ENCODE measurements at regions not wholly inside any gene's neighbourhood (a gene's known extent, or its start where the extent isn't known, plus 50 kb on each side); places are given as distances from the start of the nearest gene placed in this dataset.

GRCh38 chr2:181224866-181225265 is 232.3 kb upstream of the ITGA4 start:
- TF ChIP-seq TSHZ2 (CRISPR knock-in tag; IDR thresholded peaks at IDR 0.05), result no peak
- TF ChIP-seq ZC3H10 (CRISPR knock-in tag; IDR thresholded peaks at IDR 0.05), result no peak
- no peak for TF ChIP-seq POU6F1 (CRISPR knock-in tag; IDR thresholded peaks at IDR 0.05; ENCODE audit: borderline replicate concordance, low read depth)
- TF ChIP-seq RARB (CRISPR knock-in tag; IDR thresholded peaks at IDR 0.05), result no peak
- no peak for TF ChIP-seq TCF4 (CRISPR knock-in tag; IDR thresholded peaks at IDR 0.05; ENCODE audit: borderline replicate concordance)
- no peak for TF ChIP-seq ISL1 (CRISPR knock-in tag; IDR thresholded peaks at IDR 0.05)
- no peak for TF ChIP-seq BACH2 (CRISPR knock-in tag; IDR thresholded peaks at IDR 0.05; ENCODE audit: borderline replicate concordance)
- TF ChIP-seq TOX (CRISPR knock-in tag; IDR thresholded peaks at IDR 0.05; ENCODE audit: borderline replicate concordance), result no peak
- no peak for TF ChIP-seq ZNF565 (CRISPR knock-in tag; conservative IDR thresholded peaks at IDR 0.05; ENCODE audit: low read depth)
- no peak for TF ChIP-seq ESRRG (CRISPR knock-in tag; IDR thresholded peaks at IDR 0.05)
- TF ChIP-seq PATZ1 (CRISPR knock-in tag; IDR thresholded peaks at IDR 0.05; ENCODE audit: borderline replicate concordance), result no peak
- TF ChIP-seq ZNF70 (CRISPR knock-in tag; IDR thresholded peaks at IDR 0.05), result no peak
- no peak for ATAC-seq

GRCh38 chr2:181228661-181229060 is 228.5 kb upstream of the ITGA4 start:
- ATAC-seq, result no peak
- TF ChIP-seq CSDC2 (CRISPR knock-in tag; IDR thresholded peaks at IDR 0.05) (no peak), ZC3H10 (CRISPR knock-in tag; IDR thresholded peaks at IDR 0.05) (no peak)

- ATAC-seq, result no peak
- TF ChIP-seq RARB (CRISPR knock-in tag; IDR thresholded peaks at IDR 0.05) (no peak), ESRRG (CRISPR knock-in tag; IDR thresholded peaks at IDR 0.05) (no peak), OSR1 (CRISPR knock-in tag; IDR thresholded peaks at IDR 0.05) (no peak), ZNF565 (CRISPR knock-in tag; conservative IDR thresholded peaks at IDR 0.05; ENCODE audit: low read depth) (no peak), CSRNP3 (CRISPR knock-in tag; IDR thresholded peaks at IDR 0.05) (no peak), CREB5 (CRISPR knock-in tag; IDR thresholded peaks at IDR 0.05; ENCODE audit: low read depth) (no peak)
Measured at GRCh38 chr2:181231151-181231550, 226.0 kb upstream of the ITGA4 start.

- ATAC-seq, result peak; percentile 59; the same call in 2 of the 3 replicates
- TF ChIP-seq ZFP3 (CRISPR knock-in tag; IDR thresholded peaks at IDR 0.05) (no peak), CSRNP3 (CRISPR knock-in tag; IDR thresholded peaks at IDR 0.05) (no peak), CREB5 (CRISPR knock-in tag; IDR thresholded peaks at IDR 0.05; ENCODE audit: low read depth) (no peak), OSR1 (CRISPR knock-in tag; IDR thresholded peaks at IDR 0.05) (no peak), GLIS3 (CRISPR knock-in tag; IDR thresholded peaks at IDR 0.05) (no peak), TCF4 (CRISPR knock-in tag; IDR thresholded peaks at IDR 0.05; ENCODE audit: borderline replicate concordance) (no peak), ZC3H10 (CRISPR knock-in tag; IDR thresholded peaks at IDR 0.05) (no peak), TSHZ2 (CRISPR knock-in tag; IDR thresholded peaks at IDR 0.05) (no peak)
Measured at GRCh38 chr2:181231886-181232621, 225.1 kb upstream of the ITGA4 start.

Data from SK-N-SH treated with all-trans-retinoic acid at 6 μM for 48 hours (cell line).